GM12891 (cell line): ENCODE measurements at regions not wholly inside any gene's neighbourhood (a gene's known extent, or its start where the extent isn't known, plus 50 kb on each side); places are given as distances from the start of the nearest gene placed in this dataset.

ENCODE experiments used
- PAX5 ChIP-seq: IDR thresholded peaks from 2 replicates; pipeline ENCODE4 v1.6.1; 2011; ENCODE audit warnings: low read length, moderate library complexity, mild to moderate bottlenecking; ENCODE audit not compliant: insufficient read depth, severe bottlenecking
- POLR2A ChIP-seq: IDR thresholded peaks from 2 replicates; pipeline ENCODE4 v1.6.1; 2011; ENCODE audit warnings: low read depth, low read length, control low read depth
- POLR2AphosphoS5 ChIP-seq: IDR thresholded peaks from 2 replicates; pipeline ENCODE4 v1.6.1; 2011; ENCODE audit warnings: low read depth, low read length, control low read depth
- SPI1 ChIP-seq: IDR thresholded peaks from 2 replicates; pipeline ENCODE4 v1.6.1; 2011; ENCODE audit warnings: low read depth, low read length, control low read depth
- TAF1 ChIP-seq: IDR thresholded peaks from 2 replicates; pipeline ENCODE4 v1.6.1; 2011; ENCODE audit warnings: low read depth, low read length, control low read depth

- TF ChIP-seq POLR2A, result no peak
- TF ChIP-seq POLR2AphosphoS5, result no peak
- no peak for TF ChIP-seq TAF1
- TF ChIP-seq SPI1, result no peak
- no peak for TF ChIP-seq PAX5
Measured at GRCh38 chr3:6578526-6578925, 282.4 kb upstream of the GRM7 start.
